ENCODE measurements at regions not wholly inside any gene's neighbourhood (a gene's known extent, or its start where the extent isn't known, plus 50 kb on each side); places are given as distances from the start of the nearest gene placed in this dataset.

DNA sequence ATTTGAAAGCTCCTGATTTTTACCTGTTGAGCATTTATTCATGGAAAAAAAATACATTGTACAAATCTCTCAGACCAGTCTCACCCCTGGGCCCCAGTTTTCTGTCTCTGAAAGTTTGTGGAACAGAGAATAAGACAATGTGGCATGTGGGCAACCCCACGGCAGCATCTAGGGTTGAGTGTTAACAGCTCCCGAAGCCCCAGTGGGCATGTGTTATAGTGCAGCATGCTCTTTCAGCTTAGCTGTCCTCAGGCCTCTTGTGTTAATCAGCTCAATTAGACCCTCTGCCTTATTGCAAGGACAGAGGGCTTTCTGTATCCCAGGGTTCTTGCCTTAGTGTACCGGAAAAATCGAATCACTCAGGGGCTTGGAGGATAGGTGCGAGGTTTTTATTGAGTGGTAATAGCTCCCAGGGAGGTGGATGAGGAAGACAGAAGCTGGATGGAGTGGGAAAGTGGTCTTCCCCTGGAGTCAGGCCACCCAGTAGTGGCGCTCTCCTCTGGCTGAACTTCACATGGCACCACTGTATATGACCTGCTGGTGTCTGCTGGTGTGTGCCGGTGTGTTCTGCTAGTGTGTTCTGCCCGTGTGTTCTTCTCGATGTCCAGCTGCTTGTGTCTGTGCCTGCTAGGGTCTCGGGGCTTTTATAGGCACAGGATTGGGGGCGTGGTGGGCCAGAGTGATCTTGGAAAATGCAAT is 382.8 kb downstream of the EPM2A start:
- Histone ChIP-seq H3K4me3 (no peak overlapping the region), H3K27ac (no peak overlapping the region), H3K4me1 (replicated peaks in 1 of 2) (peaks cover 16 to 25% of the 10 kb centered on the region in 2 donors)
- in situ Hi-C loops (cut with MboI; ENCODE audit: low pct_unique_long_range_greater_than_20kb in 2 of 9, low sequenced_read_pairs in 9 of 9, unreplicated experiment in 9 of 9) = no loop called here
- ATAC-seq (replicated peaks in 6 of 8) = no peak
- 80 to 100% (median 88%) methylated on average over 1 to 7 of the region's 11 CpGs; no CpG with 5 or more reads in 4 of the 10 experiments for WGBS, 10 experiments

DNA sequence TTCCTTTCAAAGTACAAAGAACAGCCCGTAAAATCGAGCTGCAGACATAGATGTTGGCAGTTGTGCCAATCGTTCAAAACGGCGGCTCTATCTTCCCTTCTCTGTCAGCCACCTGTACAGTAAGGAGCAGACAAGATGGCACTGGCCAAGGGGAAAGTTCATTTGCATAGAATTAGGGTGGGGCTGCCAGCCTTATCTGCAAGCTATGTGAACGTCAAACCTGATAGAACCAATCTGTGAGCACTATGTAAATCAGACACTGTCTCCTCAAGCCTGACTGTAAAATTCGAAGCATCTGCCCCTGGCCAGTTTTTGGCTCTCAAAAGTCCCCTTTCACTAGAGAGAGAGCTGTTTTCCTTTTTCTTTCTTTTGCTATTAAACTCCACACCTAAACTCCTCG is 374.5 kb downstream of the EPM2A start:
- in situ Hi-C loops (cut with MboI; ENCODE audit: low pct_unique_long_range_greater_than_20kb in 2 of 9, low sequenced_read_pairs in 9 of 9, unreplicated experiment in 9 of 9) = no loop called here

DNA sequence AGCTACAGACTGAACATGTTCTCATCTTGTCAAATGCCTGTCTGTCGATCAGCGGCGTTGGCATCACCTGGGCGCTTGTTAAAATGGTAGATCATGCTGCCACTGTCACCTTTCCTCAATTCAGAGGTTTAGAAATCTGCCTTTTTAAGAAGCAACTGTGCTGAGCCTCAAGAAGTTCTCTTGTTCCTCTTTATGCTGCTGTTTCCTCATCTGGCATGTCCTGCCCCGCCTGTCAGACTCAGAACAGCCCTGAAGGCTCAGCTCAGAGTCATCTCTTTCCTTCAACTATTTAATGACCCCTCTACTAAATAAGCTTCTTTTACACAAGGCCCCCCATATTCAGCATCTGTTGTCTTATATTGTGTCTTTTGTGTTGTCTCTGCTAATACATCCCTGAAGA is 368.2 kb downstream of the EPM2A start:
- no peak overlapping the region for H3K27ac ChIP-seq
- peak in 1 of 8 experiments; percentile 31 for ATAC-seq (replicated peaks in 6 of 8)
- in situ Hi-C loops (cut with MboI; ENCODE audit: low pct_unique_long_range_greater_than_20kb in 2 of 9, low sequenced_read_pairs in 9 of 9, unreplicated experiment in 9 of 9) = no loop called here
- H3K4me1 ChIP-seq (replicated peaks in 1 of 2) = no peaks in the 10 kb centered on the region
- H3K4me3 ChIP-seq = no peak overlapping the region
- 0 to 100% (median 81%) methylated on average over 1 to 5 of the region's 5 CpGs; no CpG with 5 or more reads in 2 of the 10 experiments for WGBS, 10 experiments

More for the DNA sequence above, 374.5 kb downstream of the EPM2A start:
- H3K27ac ChIP-seq = no peak overlapping the region
- no peak overlapping the region for H3K4me3 ChIP-seq
- H3K4me1 ChIP-seq (replicated peaks in 1 of 2) = no peaks in the 10 kb centered on the region
- ATAC-seq (replicated peaks in 6 of 8) = peak in 2 of 8 experiments; percentile 18 to 30
- 30 to 96% (median 81%) methylated on average over 1 to 8 of the region's 8 CpGs for WGBS, 10 experiments

DNA sequence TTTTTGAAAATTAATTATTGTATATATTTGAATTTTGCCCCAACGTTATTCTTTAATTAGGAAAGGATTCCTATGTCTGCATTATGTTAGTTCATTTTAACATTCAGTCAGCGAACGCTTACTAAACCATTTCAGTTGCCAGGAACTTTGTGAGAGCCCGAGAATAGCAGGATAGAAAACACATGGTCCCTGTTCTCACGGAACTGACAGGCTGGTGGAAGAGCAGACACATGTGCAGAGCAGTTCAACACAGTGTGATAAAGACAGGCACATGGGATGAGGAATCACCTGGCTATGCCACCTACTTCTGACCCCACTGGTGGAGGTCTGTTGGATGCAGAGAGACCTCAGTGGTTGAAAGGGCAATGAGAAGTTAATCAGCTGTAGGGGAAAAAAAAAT is 367.2 kb downstream of the EPM2A start:
- no peak overlapping the region for H3K27ac ChIP-seq
- no peak overlapping the region for H3K4me3 ChIP-seq
- no peaks in the 10 kb centered on the region for H3K4me1 ChIP-seq (replicated peaks in 1 of 2)
- WGBS, 10 experiments = 18 to 90% (median 74%) methylated on average over 2 to 5 of the region's 5 CpGs; no CpG with 5 or more reads in 2 of the 10 experiments
- no peak for ATAC-seq (replicated peaks in 6 of 8)
- in situ Hi-C loops (cut with MboI; ENCODE audit: low pct_unique_long_range_greater_than_20kb in 2 of 9, low sequenced_read_pairs in 9 of 9, unreplicated experiment in 9 of 9) = no loop called here

DNA sequence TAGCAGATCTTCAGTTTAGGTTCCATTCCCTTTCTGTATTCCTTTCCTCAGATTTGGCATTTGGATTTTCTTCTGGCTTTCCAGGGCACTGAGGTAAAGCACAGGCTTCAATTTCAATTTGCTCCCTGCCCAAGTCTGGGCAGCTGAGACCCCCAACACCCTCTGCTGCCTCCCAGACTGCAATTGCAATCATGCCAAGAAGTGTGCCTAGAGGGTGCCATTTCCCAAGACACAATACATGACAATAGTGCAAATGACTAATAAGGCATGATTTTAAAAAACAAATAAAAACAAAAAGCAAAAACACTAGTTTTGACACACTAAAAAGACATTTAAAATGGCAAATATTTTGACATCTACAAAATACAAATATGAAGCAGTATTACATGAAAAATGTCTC is 364.8 kb downstream of the EPM2A start:
- H3K4me3 ChIP-seq = no peak overlapping the region
- no peak for ATAC-seq (replicated peaks in 6 of 8)
- H3K27ac ChIP-seq = no peak overlapping the region
- in situ Hi-C loops (cut with MboI; ENCODE audit: low pct_unique_long_range_greater_than_20kb in 2 of 9, low sequenced_read_pairs in 9 of 9, unreplicated experiment in 9 of 9) = no loop called here
- H3K4me1 ChIP-seq (replicated peaks in 1 of 2) = no peaks in the 10 kb centered on the region

DNA sequence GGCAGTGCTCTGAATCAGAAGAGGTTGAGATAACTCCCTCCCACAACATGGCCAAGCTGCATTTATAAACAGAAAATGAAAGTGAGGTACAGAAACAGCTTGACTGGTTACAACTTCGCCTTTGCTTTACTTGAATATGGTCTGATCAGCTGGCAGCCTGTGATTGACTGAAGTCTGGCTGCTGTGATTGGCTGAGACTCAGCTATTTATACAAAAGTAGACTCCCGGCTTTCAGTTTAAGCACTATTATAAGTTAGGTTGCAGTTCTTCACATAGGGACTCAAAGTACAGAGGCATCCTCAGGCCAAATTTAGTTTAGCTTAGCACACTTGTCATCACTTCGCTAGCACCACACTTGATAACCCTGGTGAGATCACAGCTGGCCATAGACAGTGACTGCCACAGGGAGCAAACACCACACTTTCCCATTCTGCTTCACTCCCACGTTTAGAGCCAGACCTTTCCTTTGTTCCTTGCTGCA is 362.6 kb downstream of the EPM2A start:
- ATAC-seq (replicated peaks in 6 of 8) = peak in 3 of 8 experiments; percentile 34 to 94 (median 94)
- Histone ChIP-seq H3K4me3 (no peak overlapping the region), H3K27ac (no peak overlapping the region), H3K4me1 (replicated peaks in 1 of 2) (no peaks in the 10 kb centered on the region)
- in situ Hi-C loops (cut with MboI; ENCODE audit: low pct_unique_long_range_greater_than_20kb in 2 of 9, low sequenced_read_pairs in 9 of 9, unreplicated experiment in 9 of 9) = no loop called here
- 4 to 83% (median 72%) methylated on average over 1 to 4 of the region's 4 CpGs; no CpG with 5 or more reads in 4 of the 10 experiments for WGBS, 10 experiments

DNA sequence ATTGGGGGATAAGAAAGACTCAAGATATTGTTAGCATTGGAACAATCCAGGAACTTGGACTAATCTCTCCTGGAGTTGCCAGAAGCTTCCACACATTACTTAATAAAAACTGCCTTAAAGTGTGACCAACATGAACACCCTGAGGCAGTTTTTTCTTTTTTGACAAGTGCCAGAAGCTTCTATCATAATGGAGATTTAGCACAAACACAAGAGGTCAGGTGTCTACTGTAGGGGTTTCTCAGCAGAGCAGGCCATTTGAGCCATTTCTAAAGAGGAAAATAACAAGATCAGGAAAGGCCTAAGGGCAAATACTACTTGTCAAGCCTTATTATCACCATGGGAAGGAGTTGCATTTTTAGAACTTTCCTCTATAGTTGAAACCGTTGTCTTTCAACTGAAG is 361.5 kb downstream of the EPM2A start:
- H3K4me3 ChIP-seq = no peak overlapping the region
- in situ Hi-C loops (cut with MboI; ENCODE audit: low pct_unique_long_range_greater_than_20kb in 2 of 9, low sequenced_read_pairs in 9 of 9, unreplicated experiment in 9 of 9) = no loop called here
- no peak for ATAC-seq (replicated peaks in 6 of 8)
- whole genome bisulfite sequencing, 10 experiments = 14 to 100% (median 82%) methylated on average over 1 of the region's 1 CpG; no CpG with 5 or more reads in 4 of the 10 experiments
- H3K4me1 ChIP-seq (replicated peaks in 1 of 2) = no peaks in the 10 kb centered on the region
- no peak overlapping the region for H3K27ac ChIP-seq

DNA sequence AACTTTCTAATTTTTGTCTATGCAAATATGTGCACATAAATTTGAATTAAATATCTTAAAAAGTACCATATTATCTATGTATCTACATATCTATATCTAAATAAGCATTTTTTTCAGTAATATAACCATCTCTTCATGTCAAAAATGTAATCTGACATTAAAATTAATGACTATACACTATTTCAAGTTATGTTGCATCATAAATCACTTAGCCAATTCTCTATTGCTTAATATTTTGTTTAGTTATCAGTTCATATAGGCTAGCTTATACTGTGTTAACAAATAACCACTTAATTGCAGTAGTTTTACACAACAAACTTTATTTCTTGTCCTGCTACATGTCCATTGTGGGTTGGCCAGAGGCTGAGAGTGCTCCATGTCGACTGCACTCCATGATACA is 360.8 kb downstream of the EPM2A start:
- in situ Hi-C loops (cut with MboI; ENCODE audit: low pct_unique_long_range_greater_than_20kb in 2 of 9, low sequenced_read_pairs in 9 of 9, unreplicated experiment in 9 of 9) = no loop called here
- WGBS, 10 experiments = 0 to 100% (median 66%) methylated on average over 1 of the region's 1 CpG; no CpG with 5 or more reads in 2 of the 10 experiments
- no peaks in the 10 kb centered on the region for H3K4me1 ChIP-seq (replicated peaks in 1 of 2)
- ATAC-seq (replicated peaks in 6 of 8) = no peak
- no peak overlapping the region for H3K27ac ChIP-seq
- H3K4me3 ChIP-seq = no peak overlapping the region

DNA sequence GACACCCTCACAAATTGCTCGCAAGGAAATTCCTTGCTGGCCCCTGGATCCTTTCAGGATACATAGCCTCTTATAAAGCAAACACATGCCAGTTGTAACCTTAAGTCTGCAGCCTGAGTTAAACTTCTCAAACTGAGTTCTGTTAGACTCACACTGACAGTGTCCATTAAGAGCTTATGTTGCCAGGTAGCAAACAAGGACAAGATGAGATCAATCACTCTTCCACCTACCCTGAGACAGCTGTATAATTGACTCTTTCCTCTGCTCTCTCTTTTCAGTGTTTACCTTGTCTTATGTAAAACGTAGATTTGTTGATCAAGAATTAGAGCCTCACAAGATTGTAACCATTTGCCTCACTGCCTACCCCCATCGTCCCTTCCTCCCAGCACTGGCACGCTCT is 359.8 kb downstream of the EPM2A start:
- ATAC-seq (replicated peaks in 6 of 8) = peak in 1 of 8 experiments; percentile 81
- no peak overlapping the region for H3K27ac ChIP-seq
- H3K4me3 ChIP-seq = no peak overlapping the region
- WGBS, 10 experiments = 41 to 89% (median 75%) methylated on average over 1 to 4 of the region's 4 CpGs; no CpG with 5 or more reads in 1 of the 10 experiments
- in situ Hi-C loops (cut with MboI; ENCODE audit: low pct_unique_long_range_greater_than_20kb in 2 of 9, low sequenced_read_pairs in 9 of 9, unreplicated experiment in 9 of 9) = no loop called here
- H3K4me1 ChIP-seq (replicated peaks in 1 of 2) = no peaks in the 10 kb centered on the region

DNA sequence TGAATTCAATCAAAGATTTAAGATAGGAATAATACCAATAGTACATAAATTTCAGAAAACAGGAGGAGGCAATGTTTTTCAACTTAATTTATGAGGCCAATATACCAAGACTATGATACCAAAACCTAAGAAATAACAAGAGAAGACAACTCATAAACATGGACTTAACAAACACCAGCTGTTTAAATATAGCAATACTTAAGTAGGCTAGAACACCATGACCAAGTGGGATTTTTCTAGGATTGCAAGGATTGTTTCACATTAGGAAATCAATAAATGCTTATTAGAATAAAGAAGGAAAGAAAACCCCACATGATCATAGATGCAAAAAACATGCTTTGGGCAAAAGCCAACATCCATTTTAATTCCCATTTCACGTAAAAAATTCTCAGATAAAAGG is 355.1 kb downstream of the EPM2A start:
- H3K4me1 ChIP-seq (replicated peaks in 1 of 2) = no peaks in the 10 kb centered on the region
- no peak overlapping the region for H3K27ac ChIP-seq
- no peak overlapping the region for H3K4me3 ChIP-seq
- in situ Hi-C loops (cut with MboI; ENCODE audit: low pct_unique_long_range_greater_than_20kb in 2 of 9, low sequenced_read_pairs in 9 of 9, unreplicated experiment in 9 of 9) = no loop called here
- WGBS, 10 experiments = 22 to 100% (median 75%) methylated on average over 1 of the region's 1 CpG; no CpG with 5 or more reads in 1 of the 10 experiments
- no peak for ATAC-seq (replicated peaks in 6 of 8)

DNA sequence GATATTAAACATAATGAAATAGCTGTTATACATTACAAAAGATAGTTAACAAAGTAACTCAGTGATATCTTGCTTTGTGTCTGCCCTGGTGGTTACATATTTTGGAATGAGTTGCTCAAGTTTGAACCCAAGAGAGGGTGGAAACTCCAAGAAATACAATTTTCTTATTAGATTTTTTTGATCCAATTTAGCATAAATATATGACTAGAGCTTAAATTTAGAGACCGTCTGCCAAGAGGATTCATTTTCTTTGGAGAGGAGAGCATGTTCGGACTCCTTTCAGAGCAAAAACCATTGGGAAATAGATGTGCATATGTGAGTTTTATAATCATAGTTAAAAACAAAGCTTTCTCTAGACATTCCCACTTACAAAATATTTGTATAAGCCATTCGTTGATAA is 353.4 kb downstream of the EPM2A start:
- ATAC-seq (replicated peaks in 6 of 8) = no peak
- in situ Hi-C loops (cut with MboI; ENCODE audit: low pct_unique_long_range_greater_than_20kb in 2 of 9, low sequenced_read_pairs in 9 of 9, unreplicated experiment in 9 of 9) = no loop called here

DNA sequence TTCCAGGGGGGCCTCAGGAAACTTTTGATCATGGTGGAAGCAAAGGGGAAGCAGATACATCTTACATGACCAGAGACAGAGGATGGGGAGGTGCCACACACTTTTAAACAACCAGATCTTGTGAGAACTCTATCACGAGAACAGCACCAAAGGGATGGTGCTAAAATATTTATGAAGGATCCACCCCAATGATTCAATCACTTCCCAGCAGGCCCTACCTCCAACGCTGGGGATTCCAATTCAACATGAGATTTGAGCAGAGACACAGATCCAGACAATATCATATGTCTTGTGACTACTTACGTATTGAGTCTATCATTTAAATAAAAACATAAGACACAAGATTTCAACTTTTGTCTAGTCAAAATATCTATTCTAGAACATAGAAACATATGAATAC is 351.9 kb downstream of the EPM2A start:
- WGBS, 10 experiments = 25 to 100% (median 82%) methylated on average over 1 to 3 of the region's 3 CpGs; no CpG with 5 or more reads in 2 of the 10 experiments

More for the DNA sequence above, 353.4 kb downstream of the EPM2A start:
- no peaks in the 10 kb centered on the region for H3K4me1 ChIP-seq (replicated peaks in 1 of 2)
- no peak overlapping the region for H3K27ac ChIP-seq
- 11 to 89% (median 66%) methylated on average over 1 to 3 of the region's 3 CpGs for WGBS, 10 experiments
- H3K4me3 ChIP-seq = no peak overlapping the region

DNA sequence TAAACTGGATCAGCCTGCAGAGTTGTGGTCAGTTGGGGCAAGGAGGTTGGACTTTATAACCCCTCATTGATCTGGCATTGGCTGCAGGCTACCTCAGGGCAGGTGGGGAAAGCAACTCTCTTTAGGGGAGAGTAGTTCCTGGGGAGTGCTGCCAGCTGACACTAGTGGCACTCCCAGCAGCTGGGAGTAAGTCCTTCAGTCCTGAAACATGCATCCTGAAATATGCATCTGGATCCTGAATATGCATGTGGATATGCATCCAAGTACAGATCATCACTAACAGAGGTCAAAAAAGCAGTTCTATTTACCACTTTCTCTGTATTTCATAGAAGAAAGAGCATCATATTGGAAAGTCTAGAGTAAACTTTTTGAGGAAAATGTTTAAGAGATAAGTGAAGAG is 350.8 kb downstream of the EPM2A start:
- Histone ChIP-seq H3K4me3 (no peak overlapping the region), H3K4me1 (replicated peaks in 1 of 2) (no peaks in the 10 kb centered on the region), H3K27ac (no peak overlapping the region)
- in situ Hi-C loops (cut with MboI; ENCODE audit: low pct_unique_long_range_greater_than_20kb in 2 of 9, low sequenced_read_pairs in 9 of 9, unreplicated experiment in 9 of 9) = no loop called here
- peak in 3 of 8 experiments; percentile 85 to 100 (median 91) for ATAC-seq (replicated peaks in 6 of 8)

More for the DNA sequence above, 351.9 kb downstream of the EPM2A start:
- in situ Hi-C loops (cut with MboI; ENCODE audit: low pct_unique_long_range_greater_than_20kb in 2 of 9, low sequenced_read_pairs in 9 of 9, unreplicated experiment in 9 of 9) = no loop called here
- no peak overlapping the region for H3K27ac ChIP-seq
- no peak overlapping the region for H3K4me3 ChIP-seq
- ATAC-seq (replicated peaks in 6 of 8) = peak in 2 of 8 experiments; percentile 80 to 90
- H3K4me1 ChIP-seq (replicated peaks in 1 of 2) = no peaks in the 10 kb centered on the region

DNA sequence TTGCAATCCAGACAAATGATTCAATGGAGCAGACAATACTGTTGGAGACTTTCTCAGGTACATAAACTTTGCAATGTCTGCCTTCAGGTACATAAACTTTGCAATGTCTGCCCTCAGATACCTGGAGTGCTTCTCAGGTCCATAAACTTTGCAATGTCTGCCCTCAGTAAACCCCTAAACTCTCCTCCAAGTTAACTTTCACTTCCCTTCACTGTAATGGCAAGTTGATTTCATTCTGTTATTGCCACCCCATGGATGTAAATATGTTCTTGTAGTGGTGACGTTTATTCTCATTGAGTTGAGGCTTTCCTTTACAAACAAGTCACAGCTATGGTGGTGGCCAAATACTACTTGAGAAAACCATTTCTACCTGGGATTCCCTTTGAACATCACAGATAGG is 338.8 kb downstream of the EPM2A start:
- no peak overlapping the region for H3K4me3 ChIP-seq
- H3K4me1 ChIP-seq (replicated peaks in 1 of 2) = no peaks in the 10 kb centered on the region
- no peak for ATAC-seq (replicated peaks in 6 of 8)
- H3K27ac ChIP-seq = no peak overlapping the region
- WGBS, 10 experiments = 57 to 100% (median 90%) methylated on average over 1 of the region's 1 CpG; no CpG with 5 or more reads in 5 of the 10 experiments
- in situ Hi-C loops (cut with MboI; ENCODE audit: low pct_unique_long_range_greater_than_20kb in 2 of 9, low sequenced_read_pairs in 9 of 9, unreplicated experiment in 9 of 9) = no loop called here

All from motor neuron (in vitro differentiated cells).